HG03354 (cell line): ENCODE measurements at regions not wholly inside any gene's neighbourhood (a gene's known extent, or its start where the extent isn't known, plus 50 kb on each side); places are given as distances from the start of the nearest gene placed in this dataset.
"Not testable (repeated sequence)": the region's sequence is repeated elsewhere in the genome, so short reads cannot be mapped to it uniquely, and the experiment has no call there.

Experiments
- ATAC-seq: cut with Tn5 transposase; IDR thresholded peaks from one replicate; pipeline ENCODE4 v1.9.1; 2021; ENCODE audit warnings: mild to moderate bottlenecking; ENCODE audit not compliant: unreplicated experiment, poor library complexity, severe bottlenecking

- no peak for ATAC-seq
These were observed 269.2 kb downstream of the LRATD1 start for GRCh38 chr2:14901737-14902136.

GRCh38 chr2:14902953-14903352 is 270.4 kb downstream of the LRATD1 start:
- ATAC-seq = no peak

GRCh38 chr2:14903709-14904374 is 271.3 kb downstream of the LRATD1 start:
- peak; percentile 100 for ATAC-seq

- ATAC-seq = not testable (repeated sequence)
These were observed 271.9 kb downstream of the LRATD1 start for GRCh38 chr2:14904378-14904777.

GRCh38 chr2:14905571-14905970 is 273.1 kb downstream of the LRATD1 start:
- no peak for ATAC-seq

GRCh38 chr2:14907014-14907612 is 274.6 kb downstream of the LRATD1 start:
- no peak for ATAC-seq

GRCh38 chr2:14909795-14910194 is 277.3 kb downstream of the LRATD1 start:
- no peak for ATAC-seq

GRCh38 chr2:14910654-14911053 is 278.1 kb downstream of the LRATD1 start:
- ATAC-seq = no peak

- ATAC-seq = no peak
These were observed 283.5 kb downstream of the LRATD1 start for GRCh38 chr2:14915983-14916382.

GRCh38 chr2:14923820-14924580 is 291.5 kb downstream of the LRATD1 start:
- ATAC-seq = no peak

GRCh38 chr2:14925471-14925870 is 293.0 kb downstream of the LRATD1 start:
- no peak for ATAC-seq

GRCh38 chr2:14927021-14927564 is 294.6 kb downstream of the LRATD1 start:
- no peak for ATAC-seq

GRCh38 chr2:14928056-14928455 is 295.5 kb downstream of the LRATD1 start:
- ATAC-seq = no peak

- no peak for ATAC-seq
These were observed 297.9 kb downstream of the LRATD1 start for GRCh38 chr2:14930441-14930840.

- no peak for ATAC-seq
These were observed 299.8 kb downstream of the LRATD1 start for GRCh38 chr2:14932285-14932684.

GRCh38 chr2:14933753-14934152 is 301.2 kb downstream of the LRATD1 start:
- ATAC-seq = no peak

GRCh38 chr2:14936426-14936825 is 303.9 kb downstream of the LRATD1 start:
- no peak for ATAC-seq

GRCh38 chr2:14937336-14937735 is 304.8 kb downstream of the LRATD1 start:
- no peak for ATAC-seq

- no peak for ATAC-seq
These were observed 308.7 kb downstream of the LRATD1 start for GRCh38 chr2:14941151-14941631.

- ATAC-seq = no peak
These were observed 310.5 kb downstream of the LRATD1 start for GRCh38 chr2:14942987-14943386.
